ENCODE measurements at regions not wholly inside any gene's neighbourhood (a gene's known extent, or its start where the extent isn't known, plus 50 kb on each side); places are given as distances from the start of the nearest gene placed in this dataset.

- H2AFZ ChIP-seq (ENCODE audit: low read length): no peak overlapping the region
- 6% methylated on average over 3 of the region's 3 CpGs for WGBS (ENCODE audit: low lambda C conversion rate)
- in situ Hi-C loops (cut with HindIII; ENCODE audit: extremely low pct_ligation_motif_present, low pct_unique_long_range_greater_than_20kb) (no loop called here), intact Hi-C loops (cut with micrococcal nuclease; ENCODE audit: unreplicated experiment) (no loop called here)
- no peak for TF ChIP-seq CC2D1A (CRISPR knock-in tag; IDR thresholded peaks at IDR 0.05)
- no peak for TF ChIP-seq POLR2AphosphoS5 (IDR thresholded peaks at IDR 0.05; ENCODE audit: low read depth, low read length)
- no peak for TF ChIP-seq IKZF5 (CRISPR knock-in tag; IDR thresholded peaks at IDR 0.05)
- TF ChIP-seq ZSCAN29 (CRISPR knock-in tag; conservative IDR thresholded peaks at IDR 0.05): no peak
- no peak for TF ChIP-seq ZNF512B (CRISPR knock-in tag; IDR thresholded peaks at IDR 0.05; ENCODE audit: borderline replicate concordance)
- no peak for TF ChIP-seq ZNF747 (CRISPR knock-in tag; IDR thresholded peaks at IDR 0.05; ENCODE audit: borderline replicate concordance)
- TF ChIP-seq SNAPC2 (CRISPR knock-in tag; IDR thresholded peaks at IDR 0.05): no peak
- TF ChIP-seq ZXDC (CRISPR knock-in tag; IDR thresholded peaks at IDR 0.05): no peak
- TF ChIP-seq RFX5 (IDR thresholded peaks at IDR 0.05; ENCODE audit: low read depth, low read length): no peak
- no peak for TF ChIP-seq ZNF782 (CRISPR knock-in tag; IDR thresholded peaks at IDR 0.05; ENCODE audit: borderline replicate concordance)
- no peak for FAIRE-seq
- CTCF ChIA-PET (ENCODE audit: low intra/inter-chr PET ratio, low total read pairs): no interaction called here
- H3K9ac ChIP-seq (ENCODE audit: insufficient read depth, low read depth, low read length): no peak overlapping the region
- H3K79me2 ChIP-seq (ENCODE audit: insufficient read depth, low read length): no peaks in the 10 kb centered on the region
- no peak for DNase-seq (ENCODE audit: low spot score)
- no peaks in the 10 kb centered on the region for H3K4me1 ChIP-seq (ENCODE audit: insufficient read depth, low read length)
- H3K4me3 ChIP-seq (replicated peaks in 1 of 3; ENCODE audit: insufficient read depth in 1 of 3, low read depth in 2 of 3, low read length in 3 of 3): no peak overlapping the region
- H3K36me3 ChIP-seq (replicated peaks in 1 of 2; ENCODE audit: control insufficient read depth in 1 of 2, insufficient read depth in 2 of 2, low read length in 2 of 2): no peaks in the 10 kb centered on the region
- BruUV-seq (replicated peaks): no TSS peak
- H3K27ac ChIP-seq (ENCODE audit: extremely low read length, insufficient read depth, low read length): no peak overlapping the region
- no peaks in the 10 kb centered on the region for H4K20me1 ChIP-seq (ENCODE audit: insufficient read depth, low read length)
- H3K9me3 ChIP-seq (ENCODE audit: low read length): no peaks in the 10 kb centered on the region
- no peak for ATAC-seq
- POLR2A ChIA-PET: no interaction called here
- H3K27me3 ChIP-seq (ENCODE audit: control insufficient read depth in 1 of 2, insufficient read depth in 2 of 2, low read length in 2 of 2): no peaks in the 10 kb centered on the region; a peak in 1 of 5 replicates
- H3K4me2 ChIP-seq (ENCODE audit: low read depth, low read length): no peak overlapping the region
These were observed 197.2 kb downstream of the HLX start for GRCh38 chr1:221076391-221076811.

Measured in HepG2 (cell line).